Activated CD8-positive, alpha-beta memory T cell treated with anti-CD3 and anti-CD28 coated beads for 1 hour (primary cell): ENCODE measurements at regions not wholly inside any gene's neighbourhood (a gene's known extent, or its start where the extent isn't known, plus 50 kb on each side); places are given as distances from the start of the nearest gene placed in this dataset.
"Not testable (repeated sequence)": the region's sequence is repeated elsewhere in the genome, so short reads cannot be mapped to it uniquely, and the experiment has no call there.

Experiments
- DNase-seq, 2 donors: peaks; one replicate each; pipeline ENCODE4 v3.0.0-alpha.2; 2020; ENCODE audit warnings: low read depth in 1 of 2; ENCODE audit errors: extremely low read depth in 1 of 2

GRCh38 chr15:20022349-20022748, 519.3 kb downstream of the GOLGA6L6 start:
- not testable (repeated sequence) for DNase-seq

GRCh38 chr15:20021351-20021750, 520.2 kb downstream of the GOLGA6L6 start:
- not testable (repeated sequence) for DNase-seq

GRCh38 chr15:20020588-20020987, 521.0 kb downstream of the GOLGA6L6 start:
- DNase-seq = not testable (repeated sequence)

- DNase-seq = not testable (repeated sequence)
Measured at GRCh38 chr15:20019758-20020157, 521.8 kb downstream of the GOLGA6L6 start.

- not testable (repeated sequence) for DNase-seq
Measured at GRCh38 chr15:20017581-20017980, 524.0 kb downstream of the GOLGA6L6 start.

- not testable (repeated sequence) for DNase-seq
Measured at GRCh38 chr15:20016941-20017340, 524.7 kb downstream of the GOLGA6L6 start.

GRCh38 chr15:20012837-20013236, 528.8 kb downstream of the GOLGA6L6 start:
- DNase-seq = not testable (repeated sequence)

GRCh38 chr15:20010759-20011158, 530.8 kb downstream of the GOLGA6L6 start:
- DNase-seq = not testable (repeated sequence)

GRCh38 chr15:20009619-20010018, 532.0 kb downstream of the GOLGA6L6 start:
- DNase-seq = not testable (repeated sequence)

- DNase-seq = not testable (repeated sequence)
Measured at GRCh38 chr15:20007338-20007737, 534.3 kb downstream of the GOLGA6L6 start.

GRCh38 chr15:20003471-20003870, 538.1 kb downstream of the GOLGA6L6 start:
- DNase-seq = not testable (repeated sequence)

GRCh38 chr15:20002560-20002959, 539.0 kb downstream of the GOLGA6L6 start:
- not testable (repeated sequence) for DNase-seq

GRCh38 chr15:19996574-19997194, 544.9 kb downstream of the GOLGA6L6 start:
- not testable (repeated sequence) for DNase-seq

GRCh38 chr15:19995296-19995695, 546.3 kb downstream of the GOLGA6L6 start:
- DNase-seq = not testable (repeated sequence)

- DNase-seq = no peak
Measured at GRCh38 chr15:19992428-19992827, 549.2 kb downstream of the GOLGA6L6 start.

- no peak for DNase-seq
Measured at GRCh38 chr15:19988094-19988660, 553.4 kb downstream of the GOLGA6L6 start.

- no peak for DNase-seq
Measured at GRCh38 chr15:19987389-19988048, 554.1 kb downstream of the GOLGA6L6 start.

GRCh38 chr15:19984101-19984500, 557.5 kb downstream of the GOLGA6L6 start:
- DNase-seq = no peak

- no peak for DNase-seq
Measured at GRCh38 chr15:19974998-19975397, 566.6 kb downstream of the GOLGA6L6 start.

- DNase-seq = no peak
Measured at GRCh38 chr15:19973718-19974117, 567.9 kb downstream of the GOLGA6L6 start.

GRCh38 chr15:19972582-19972981, 569.0 kb downstream of the GOLGA6L6 start:
- not testable (repeated sequence) for DNase-seq

- DNase-seq = not testable (repeated sequence)
Measured at GRCh38 chr15:19965574-19965973, 576.0 kb downstream of the GOLGA6L6 start.
